ENCODE measurements at regions not wholly inside any gene's neighbourhood (a gene's known extent, or its start where the extent isn't known, plus 50 kb on each side); places are given as distances from the start of the nearest gene placed in this dataset.
"Not testable (repeated sequence)": the region's sequence is repeated elsewhere in the genome, so short reads cannot be mapped to it uniquely, and the experiment has no call there.

- H2AK9ac ChIP-seq (replicated peaks; ENCODE audit: low read depth, low read length, poor library complexity); H2BK120ac ChIP-seq (ENCODE audit: low read depth, low read length); in situ Hi-C loops (cut with MboI; ENCODE audit: low sequenced_read_pairs); H3K56ac ChIP-seq (ENCODE audit: extremely low read depth, insufficient read depth, low read length); H3K9ac ChIP-seq (ENCODE audit: low read depth, low read length); H4K5ac ChIP-seq (ENCODE audit: low read depth, low read length); H3K4me1 ChIP-seq (ENCODE audit: control insufficient read depth, insufficient read depth, low read length); H3K14ac ChIP-seq (replicated peaks; ENCODE audit: low read depth, low read length); BruUV-seq (replicated peaks); H3K27ac ChIP-seq (ENCODE audit: insufficient read depth, low read length); H3K18ac ChIP-seq (ENCODE audit: low read depth, low read length); H3K4ac ChIP-seq (ENCODE audit: low read depth, low read length); H3K9me1 ChIP-seq (ENCODE audit: insufficient read depth, low read length); H4K8ac ChIP-seq (ENCODE audit: low read depth in 2 of 2, low read length in 2 of 2); H3K4me2 ChIP-seq (ENCODE audit: low read depth, low read length); CTCF ChIA-PET; POLR2A ChIA-PET (ENCODE audit: unreplicated experiment); H2BK20ac ChIP-seq (ENCODE audit: low read depth, low read length); H2BK5ac ChIP-seq (ENCODE audit: low read depth, low read length, poor library complexity, severe bottlenecking); H3K27me3 ChIP-seq (ENCODE audit: control insufficient read depth, insufficient read depth, low read length); dilution Hi-C loops (cut with HindIII; ENCODE audit: low sequenced_read_pairs, unreplicated experiment); H2AK5ac ChIP-seq (ENCODE audit: low read depth, low read length); H4K91ac ChIP-seq (ENCODE audit: insufficient read depth, low read depth, low read length); H3K23ac ChIP-seq (ENCODE audit: low read depth, low read length); H3K36me3 ChIP-seq (ENCODE audit: control insufficient read depth, insufficient read depth, low read length); intact Hi-C loops (cut with micrococcal nuclease); H2BK15ac ChIP-seq (ENCODE audit: low read depth, low read length); ATAC-seq (ENCODE audit: low read depth); H3K9me3 ChIP-seq (ENCODE audit: control insufficient read depth, insufficient read depth, low read length); H3K4me3 ChIP-seq (ENCODE audit: insufficient read depth, low read depth, low read length); H2AFZ ChIP-seq (replicated peaks; ENCODE audit: low read length, poor library complexity): not testable (repeated sequence)
- DNase-seq: peak; percentile 44
- Histone ChIP-seq H3K79me1 (ENCODE audit: low read depth in 1 of 2, low read length in 2 of 2) (peaks cover 18 to 23% of the 10 kb centered on the region in 2 experiments), H4K20me1 (ENCODE audit: insufficient read depth, low read length) (peaks cover 20% of the 10 kb centered on the region)
- whole genome bisulfite sequencing, 2 experiments (ENCODE audit: extremely low coverage in 2 of 2, insufficient read length in 1 of 2): no CpG with 5 or more reads among the region's 6 CpGs
Observed at GRCh38 chr2:111254916-111255315, 134.2 kb downstream of the BCL2L11 start.

- peaks cover 9 to 13% of the 10 kb centered on the region in 2 experiments for H3K79me1 ChIP-seq (ENCODE audit: low read depth in 1 of 2, low read length in 2 of 2)
- H4K20me1 ChIP-seq (ENCODE audit: insufficient read depth, low read length); H3K4me3 ChIP-seq (ENCODE audit: insufficient read depth, low read depth, low read length); H2AFZ ChIP-seq (replicated peaks; ENCODE audit: low read length, poor library complexity); H2BK120ac ChIP-seq (ENCODE audit: low read depth, low read length); H3K23ac ChIP-seq (ENCODE audit: low read depth, low read length); H3K9me3 ChIP-seq (ENCODE audit: control insufficient read depth, insufficient read depth, low read length); intact Hi-C loops (cut with micrococcal nuclease); CTCF ChIA-PET; H3K4me1 ChIP-seq (ENCODE audit: control insufficient read depth, insufficient read depth, low read length); H4K91ac ChIP-seq (ENCODE audit: insufficient read depth, low read depth, low read length); H3K56ac ChIP-seq (ENCODE audit: extremely low read depth, insufficient read depth, low read length); H2BK15ac ChIP-seq (ENCODE audit: low read depth, low read length); H3K9ac ChIP-seq (ENCODE audit: low read depth, low read length); H3K36me3 ChIP-seq (ENCODE audit: control insufficient read depth, insufficient read depth, low read length); H2AK5ac ChIP-seq (ENCODE audit: low read depth, low read length); dilution Hi-C loops (cut with HindIII; ENCODE audit: low sequenced_read_pairs, unreplicated experiment); POLR2A ChIA-PET (ENCODE audit: unreplicated experiment); H3K4ac ChIP-seq (ENCODE audit: low read depth, low read length); H3K9me1 ChIP-seq (ENCODE audit: insufficient read depth, low read length); H4K8ac ChIP-seq (ENCODE audit: low read depth in 2 of 2, low read length in 2 of 2); H2BK5ac ChIP-seq (ENCODE audit: low read depth, low read length, poor library complexity, severe bottlenecking); H3K27me3 ChIP-seq (ENCODE audit: control insufficient read depth, insufficient read depth, low read length); H3K4me2 ChIP-seq (ENCODE audit: low read depth, low read length); H3K14ac ChIP-seq (replicated peaks; ENCODE audit: low read depth, low read length); H2BK20ac ChIP-seq (ENCODE audit: low read depth, low read length); DNase-seq; in situ Hi-C loops (cut with MboI; ENCODE audit: low sequenced_read_pairs); H4K5ac ChIP-seq (ENCODE audit: low read depth, low read length); H3K27ac ChIP-seq (ENCODE audit: insufficient read depth, low read length); BruUV-seq (replicated peaks); H2AK9ac ChIP-seq (replicated peaks; ENCODE audit: low read depth, low read length, poor library complexity); H3K18ac ChIP-seq (ENCODE audit: low read depth, low read length): not testable (repeated sequence)
- 0 out of 2 replicates have a peak, but pooled peaks have one; percentile 21 for ATAC-seq (ENCODE audit: low read depth)
- no CpG with 5 or more reads among the region's 1 CpG for WGBS, 2 experiments (ENCODE audit: extremely low coverage in 2 of 2, insufficient read length in 1 of 2)
Observed at GRCh38 chr2:111256628-111257027, 135.9 kb downstream of the BCL2L11 start.
